GM12873 (cell line): ENCODE measurements at regions not wholly inside any gene's neighbourhood (a gene's known extent, or its start where the extent isn't known, plus 50 kb on each side); places are given as distances from the start of the nearest gene placed in this dataset.

Source experiments
- CTCF ChIP-seq: IDR thresholded peaks from 2 replicates; pipeline ENCODE4 v1.5.1; 2012; ENCODE audit warnings: low read depth, mild to moderate bottlenecking, moderate library complexity, low read length, control low read depth; ENCODE audit not compliant: insufficient read depth; ENCODE audit errors: missing control alignments

GRCh38 chr6:117142995-117143394, 122.4 kb upstream of the VGLL2 start:
- TF ChIP-seq CTCF, result no peak

- TF ChIP-seq CTCF, result no peak
These were observed 121.7 kb upstream of the VGLL2 start for GRCh38 chr6:117143647-117144046.

- no peak for TF ChIP-seq CTCF
These were observed 119.4 kb upstream of the VGLL2 start for GRCh38 chr6:117145940-117146339.

- TF ChIP-seq CTCF, result no peak
These were observed 116.0 kb upstream of the VGLL2 start for GRCh38 chr6:117149324-117149723.

GRCh38 chr6:117156741-117157140, 108.6 kb upstream of the VGLL2 start:
- TF ChIP-seq CTCF, result no peak

- no peak for TF ChIP-seq CTCF
These were observed 107.9 kb upstream of the VGLL2 start for GRCh38 chr6:117157448-117157847.

- TF ChIP-seq CTCF, result no peak
These were observed 99.4 kb upstream of the VGLL2 start for GRCh38 chr6:117165911-117166499.
